HG02678 (cell line): ENCODE measurements at regions not wholly inside any gene's neighbourhood (a gene's known extent, or its start where the extent isn't known, plus 50 kb on each side); places are given as distances from the start of the nearest gene placed in this dataset.
"Not testable (repeated sequence)": the region's sequence is repeated elsewhere in the genome, so short reads cannot be mapped to it uniquely, and the experiment has no call there.

ENCODE experiments used
- ATAC-seq: cut with Tn5 transposase; IDR thresholded peaks from one replicate; pipeline ENCODE4 v1.9.1; 2021; ENCODE audit warnings: mild to moderate bottlenecking, moderate library complexity; ENCODE audit not compliant: unreplicated experiment

GRCh38 chr21:27768046-27768637 is 801.3 kb upstream of the ADAMTS5 start:
- ATAC-seq: not testable (repeated sequence)

- no peak for ATAC-seq
Observed at GRCh38 chr21:27764056-27764455, 797.2 kb upstream of the ADAMTS5 start.

- no peak for ATAC-seq
Observed at GRCh38 chr21:27761623-27762022, 794.7 kb upstream of the ADAMTS5 start.

- ATAC-seq: no peak
Observed at GRCh38 chr21:27759820-27760219, 792.9 kb upstream of the ADAMTS5 start.

- ATAC-seq: no peak
Observed at GRCh38 chr21:27759091-27759659, 792.3 kb upstream of the ADAMTS5 start.

GRCh38 chr21:27756191-27756590 is 789.3 kb upstream of the ADAMTS5 start:
- no peak for ATAC-seq

- ATAC-seq: no peak
Observed at GRCh38 chr21:27743971-27744564, 777.2 kb upstream of the ADAMTS5 start.

- ATAC-seq: no peak
Observed at GRCh38 chr21:27741736-27742135, 774.8 kb upstream of the ADAMTS5 start.

GRCh38 chr21:27740084-27740483 is 773.2 kb upstream of the ADAMTS5 start:
- no peak for ATAC-seq

GRCh38 chr21:27739187-27739586 is 772.3 kb upstream of the ADAMTS5 start:
- no peak for ATAC-seq

- ATAC-seq: no peak
Observed at GRCh38 chr21:27735699-27736098, 768.8 kb upstream of the ADAMTS5 start.

GRCh38 chr21:27734146-27734545 is 767.3 kb upstream of the ADAMTS5 start:
- ATAC-seq: no peak

- no peak for ATAC-seq
Observed at GRCh38 chr21:27725916-27726315, 759.0 kb upstream of the ADAMTS5 start.

- ATAC-seq: no peak
Observed at GRCh38 chr21:27722095-27722494, 755.2 kb upstream of the ADAMTS5 start.

GRCh38 chr21:27721675-27722074 is 754.8 kb upstream of the ADAMTS5 start:
- ATAC-seq: no peak

GRCh38 chr21:27719226-27719625 is 752.3 kb upstream of the ADAMTS5 start:
- ATAC-seq: no peak

GRCh38 chr21:27715131-27715530 is 748.2 kb upstream of the ADAMTS5 start:
- ATAC-seq: no peak

GRCh38 chr21:27713154-27714109 is 746.5 kb upstream of the ADAMTS5 start:
- ATAC-seq: no peak

- ATAC-seq: no peak
Observed at GRCh38 chr21:27704567-27705166, 737.8 kb upstream of the ADAMTS5 start.

GRCh38 chr21:27703791-27704190 is 736.9 kb upstream of the ADAMTS5 start:
- ATAC-seq: no peak

- no peak for ATAC-seq
Observed at GRCh38 chr21:27700974-27701614, 734.2 kb upstream of the ADAMTS5 start.
